ENCODE measurements at regions not wholly inside any gene's neighbourhood (a gene's known extent, or its start where the extent isn't known, plus 50 kb on each side); places are given as distances from the start of the nearest gene placed in this dataset.

DNA sequence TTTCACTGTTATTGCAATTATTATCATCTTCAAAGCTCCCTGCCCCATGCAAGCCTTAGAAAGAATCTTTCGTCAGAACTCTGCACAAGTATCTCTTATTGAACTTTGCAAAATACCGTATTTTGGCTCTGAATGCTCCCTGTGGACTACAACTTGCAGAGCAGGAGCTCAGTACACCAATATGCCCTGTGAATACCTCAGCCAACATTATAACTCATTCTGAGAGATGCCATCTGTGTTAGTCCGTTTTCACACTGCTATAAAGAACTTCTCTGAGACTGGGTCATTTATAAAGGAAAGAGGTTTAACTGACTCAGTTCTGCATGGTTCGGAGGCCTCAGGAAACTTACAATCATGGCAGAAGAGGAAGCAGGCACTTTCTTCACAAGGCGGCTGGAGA is 87.2 kb upstream of the XYLT1 start:
- TF ChIP-seq, protein P1, sequence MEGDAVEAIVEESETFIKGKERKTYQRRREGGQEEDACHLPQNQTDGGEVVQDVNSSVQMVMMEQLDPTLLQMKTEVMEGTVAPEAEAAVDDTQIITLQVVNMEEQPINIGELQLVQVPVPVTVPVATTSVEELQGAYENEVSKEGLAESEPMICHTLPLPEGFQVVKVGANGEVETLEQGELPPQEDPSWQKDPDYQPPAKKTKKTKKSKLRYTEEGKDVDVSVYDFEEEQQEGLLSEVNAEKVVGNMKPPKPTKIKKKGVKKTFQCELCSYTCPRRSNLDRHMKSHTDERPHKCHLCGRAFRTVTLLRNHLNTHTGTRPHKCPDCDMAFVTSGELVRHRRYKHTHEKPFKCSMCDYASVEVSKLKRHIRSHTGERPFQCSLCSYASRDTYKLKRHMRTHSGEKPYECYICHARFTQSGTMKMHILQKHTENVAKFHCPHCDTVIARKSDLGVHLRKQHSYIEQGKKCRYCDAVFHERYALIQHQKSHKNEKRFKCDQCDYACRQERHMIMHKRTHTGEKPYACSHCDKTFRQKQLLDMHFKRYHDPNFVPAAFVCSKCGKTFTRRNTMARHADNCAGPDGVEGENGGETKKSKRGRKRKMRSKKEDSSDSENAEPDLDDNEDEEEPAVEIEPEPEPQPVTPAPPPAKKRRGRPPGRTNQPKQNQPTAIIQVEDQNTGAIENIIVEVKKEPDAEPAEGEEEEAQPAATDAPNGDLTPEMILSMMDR (IDR thresholded peaks at IDR 0.05 in 4 of 5, conservative IDR thresholded peaks at IDR 0.05 in 1 of 5), result no peak
- no peak for TF ChIP-seq POLR2A (IDR thresholded peaks at IDR 0.05)
